K562 (cell line): ENCODE measurements at regions not wholly inside any gene's neighbourhood (a gene's known extent, or its start where the extent isn't known, plus 50 kb on each side); places are given as distances from the start of the nearest gene placed in this dataset.

Experiments used
- ATAC-seq: fragments of 200-7000 bp; cut with Tn5 transposase; 3 replicates; pipeline ENCODE4 v1.9.1; 2020; ENCODE audit warnings: moderate library complexity
- BruUV-seq: library from RNA; stranded (reverse); fragments of 400-500 nt; replicated peaks from 2 replicates; lab custom pipeline; 2021; lab: Mats Ljungman, UMichigan
- CTCF ChIA-PET: fragments of 300-600 bp; formaldehyde crosslinking; extraction: SDS; loops from one replicate; lab custom pipeline; 2021; ENCODE audit warnings: low intra/inter-chr PET ratio; lab: Yijun Ruan, JAX
- POLR2A ChIA-PET: fragments of 300-600, 350-650 bp; sonication (Branson Sonifier 250); formaldehyde crosslinking; extraction: SDS; loops from one replicate; lab custom pipeline; 2021; ENCODE audit warnings: antibody characterized with exemption, inconsistent platforms; lab: Yijun Ruan, JAX
- DNase-seq, 4 experiments: peaks; one replicate each; pipeline versions ENCODE4 v3.0.0 to v3.0.0-alpha.2; 2011 to 2018; ENCODE audit warnings: low spot score in 3 of 4, mixed read lengths in 3 of 4; ENCODE audit errors: extremely low read depth in 1 of 4
- FAIRE-seq: peaks from 2 replicates; lab custom pipeline; 2011; peaks lifted over from hg19 to GRCh38; lab: Jason Lieb, UNC
- H2AFZ ChIP-seq: 2 replicates; pipeline ENCODE4 v1.6.0; 2011; ENCODE audit warnings: low read depth, low read length, control low read depth, inconsistent platforms
- H3K27ac ChIP-seq: fragments of 200-600 bp; 3 replicates; pipeline ENCODE4 v1.8.0; 2011; ENCODE audit warnings: low read depth, mild to moderate bottlenecking, control low read depth, inconsistent platforms, low read length, moderate library complexity, mixed read lengths; ENCODE audit errors: extremely low read depth
- H3K27me3 ChIP-seq, 2 experiments: fragments of 300-600 bp in 1 of 2; 2 replicates in 1 of 2; 3 replicates in 1 of 2; pipeline versions ENCODE4 v1.6.0 to v1.8.0; 2011; ENCODE audit warnings: inconsistent platforms in 2 of 2, low read length in 2 of 2, mild to moderate bottlenecking in 1 of 2, mixed read lengths in 1 of 2, moderate library complexity in 1 of 2; ENCODE audit not compliant: control insufficient read depth in 2 of 2, insufficient read depth in 2 of 2
- H3K36me3 ChIP-seq: fragments of 300-600 bp; 3 replicates; pipeline ENCODE4 v1.8.0; 2011; ENCODE audit warnings: mild to moderate bottlenecking, low read length, inconsistent platforms; ENCODE audit not compliant: control insufficient read depth, insufficient read depth
- H3K4me1 ChIP-seq, 2 experiments: fragments of 200-600 bp in 1 of 2; replicated peaks in 1 of 2; 2 replicates in 1 of 2; 3 replicates in 1 of 2; pipeline versions ENCODE4 v1.5.1 to v1.8.0; 2011; ENCODE audit warnings: inconsistent platforms in 2 of 2, low read length in 2 of 2, mild to moderate bottlenecking in 1 of 2, mixed read lengths in 1 of 2, moderate library complexity in 1 of 2; ENCODE audit not compliant: control insufficient read depth in 2 of 2, insufficient read depth in 2 of 2
- H3K4me2 ChIP-seq: 2 replicates; pipeline ENCODE4 v1.6.1; 2011; ENCODE audit warnings: low read length, control low read depth, inconsistent platforms, mixed read lengths; ENCODE audit not compliant: insufficient read depth
- H3K4me3 ChIP-seq: fragments of 200-600 bp; sonication (generic), shearing (Covaris generic); 2 replicates; pipeline ENCODE4 v1.5.1; 2016; ENCODE audit warnings: control low read depth, inconsistent platforms
- H3K79me2 ChIP-seq: fragments of 200-600 bp; 3 replicates; pipeline ENCODE4 v1.8.0; 2011; ENCODE audit warnings: low read length, inconsistent platforms; ENCODE audit not compliant: control insufficient read depth, insufficient read depth
- H3K9ac ChIP-seq, 2 experiments: 2 replicates each; pipeline versions ENCODE4 v1.6.0 to v1.6.1; 2011; ENCODE audit warnings: low read depth in 2 of 2, low read length in 2 of 2, control low read depth in 1 of 2, inconsistent platforms in 1 of 2, mild to moderate bottlenecking in 1 of 2, mixed read lengths in 1 of 2; ENCODE audit not compliant: insufficient read depth in 1 of 2
- H3K9me1 ChIP-seq: one replicate; pipeline ENCODE4 v1.6.0; 2011; ENCODE audit warnings: inconsistent platforms, mild to moderate bottlenecking, low read length, moderate library complexity; ENCODE audit not compliant: control insufficient read depth, insufficient read depth
- H3K9me3 ChIP-seq: replicated peaks from 2 replicates; pipeline ENCODE4 v1.5.1; 2011; ENCODE audit warnings: low read depth, low read length, inconsistent platforms; ENCODE audit not compliant: control insufficient read depth, insufficient read depth
- H4K20me1 ChIP-seq: replicated peaks from 2 replicates; pipeline ENCODE4 v1.6.1; 2011; ENCODE audit warnings: low read length, inconsistent platforms, mixed read lengths; ENCODE audit not compliant: control insufficient read depth, insufficient read depth
- BRCA1 ChIP-seq, 2 experiments: fragments of 450-650 bp in 1 of 2; sonication (generic) in 1 of 2; formaldehyde crosslinking in 1 of 2; IDR thresholded peaks; 2 replicates each; pipeline versions ENCODE4 v1.5.0 to v1.6.1; 2017 to 2020; ENCODE audit warnings: mild to moderate bottlenecking in 1 of 2, missing genetic modification reagents in 1 of 2
- E2F5 ChIP-seq: sonication (generic); formaldehyde crosslinking; IDR thresholded peaks from 2 replicates; pipeline ENCODE4 v1.8.0; 2022; ENCODE audit warnings: mild to moderate bottlenecking, missing genetic modification reagents
- EHMT2 ChIP-seq: fragments of 450-650 bp; IDR thresholded peaks from 2 replicates; pipeline ENCODE4 v1.6.1; 2018; ENCODE audit warnings: antibody characterized with exemption
- HIVEP1 ChIP-seq: fragments of 250-450 bp; sonication (Bioruptor Pico); IDR thresholded peaks from 2 replicates; pipeline ENCODE4 v1.4.0; 2020; ENCODE audit warnings: mild to moderate bottlenecking
- KDM5B ChIP-seq: fragments of 200-600 bp; sonication (generic); IDR thresholded peaks from 2 replicates; pipeline ENCODE4 v1.6.1; 2012; ENCODE audit warnings: low read depth, mild to moderate bottlenecking, moderate library complexity, low read length, control low read depth, inconsistent platforms; ENCODE audit not compliant: insufficient replicate concordance
- NEUROD1 ChIP-seq: fragments of 150-350 bp; IDR thresholded peaks from 2 replicates; pipeline ENCODE4 v1.6.1; 2014; ENCODE audit warnings: borderline replicate concordance, low read length, low read depth; ENCODE audit not compliant: partially characterized antibody
- NFATC3 ChIP-seq: fragments of 450-650 bp; IDR thresholded peaks from 2 replicates; pipeline ENCODE4 v1.6.1; 2017; ENCODE audit warnings: mild to moderate bottlenecking
- RAD21 ChIP-seq, 2 experiments: fragments of 250-450 bp in 1 of 2; fragments of 450-650 bp in 1 of 2; sonication (Bioruptor Pico) in 1 of 2; formaldehyde crosslinking in 1 of 2; IDR thresholded peaks in 1 of 2; conservative IDR thresholded peaks in 1 of 2; 2 replicates each; pipeline versions ENCODE4 v1.4.0 to v1.8.0; 2020 to 2022; ENCODE audit warnings: mild to moderate bottlenecking in 2 of 2, moderate library complexity in 1 of 2
- RFX1 ChIP-seq: fragments of 450-650 bp; IDR thresholded peaks from 2 replicates; pipeline ENCODE4 v1.6.1; 2016; ENCODE audit warnings: mild to moderate bottlenecking, moderate library complexity
- SUPT5H ChIP-seq: fragments of 450-650 bp; IDR thresholded peaks from 2 replicates; pipeline ENCODE4 v1.6.1; 2016
- TBP ChIP-seq: optimal IDR thresholded peaks from 2 replicates; pipeline ENCODE3; 2011; ENCODE audit warnings: low read depth, low read length, improper control_type of control experiment
- ZBTB9 ChIP-seq: fragments of 450-650 bp; formaldehyde crosslinking; IDR thresholded peaks from 2 replicates; pipeline ENCODE4 v1.4.0; 2020; ENCODE audit warnings: mild to moderate bottlenecking, moderate library complexity
- ZEB2 ChIP-seq: fragments of 450-650 bp; IDR thresholded peaks from 2 replicates; pipeline ENCODE4 v1.6.1; 2016
- ZNF354B ChIP-seq: fragments of 250-450 bp; sonication (Bioruptor Pico); IDR thresholded peaks from 2 replicates; pipeline ENCODE4 v1.4.0; 2020
- ZNF77 ChIP-seq: fragments of 250-450 bp; sonication (Bioruptor Pico); IDR thresholded peaks from 2 replicates; pipeline ENCODE4 v1.5.0; 2020
- ZZZ3 ChIP-seq: fragments of 450-650 bp; IDR thresholded peaks from 2 replicates; pipeline ENCODE4 v1.6.1; 2016; ENCODE audit warnings: antibody characterized with exemption, mild to moderate bottlenecking, moderate library complexity
- WGBS: fragments of 100-300 bp; shearing (Covaris generic); methylation state at CpG from one replicate; pipeline ENCODE4 v1.1.6; 2016; ENCODE audit warnings: low coverage, mixed read lengths; ENCODE audit not compliant: insufficient coverage; ENCODE audit errors: missing lambda C conversion rate; 5-methylcytosine and 5-hydroxymethylcytosine counted together
- in situ Hi-C: fragments of 300-500 bp; cut with MboI; formaldehyde crosslinking; loops from 4 replicates; pipeline ENCODE4 v1.15.0; 2018; ENCODE audit warnings: inconsistent platforms, mixed read lengths
- intact Hi-C: fragments of 100-400 bp; cut with micrococcal nuclease; formaldehyde crosslinking; loops from 2 replicates; pipeline ENCODE4 v1.14.2; 2022

GRCh38 chr5:158378931-158379330 lies 520.0 kb upstream of the CLINT1 start:
- H3K36me3 ChIP-seq: no peaks in the 10 kb centered on the region
- WGBS: 2% methylated on average over 4 of the region's 4 CpGs
- DNase-seq: no peak
- no peak overlapping the region for H3K27ac ChIP-seq
- H3K4me1 ChIP-seq: no peaks in the 10 kb centered on the region
- no peak overlapping the region for H3K4me3 ChIP-seq
- H3K79me2 ChIP-seq: no peaks in the 10 kb centered on the region
- no peaks in the 10 kb centered on the region for H3K27me3 ChIP-seq
- no peak overlapping the region for H2AFZ ChIP-seq
- no peak overlapping the region for H3K4me2 ChIP-seq
- in situ Hi-C loops (no loop called here), intact Hi-C loops (no loop called here)
- FAIRE-seq: no peak
- no peak overlapping the region for H3K9ac ChIP-seq
- ATAC-seq: no peak
- TF ChIP-seq BRCA1 (IDR thresholded peaks at IDR 0.05) (no peak), BRCA1 (CRISPR knock-in tag; IDR thresholded peaks at IDR 0.05) (no peak), EHMT2 (no peak), E2F5 (no peak), RFX1 (no peak), ZNF77 (CRISPR knock-in tag) (no peak), ZZZ3 (no peak), SUPT5H (no peak)
- H4K20me1 ChIP-seq: no peaks in the 10 kb centered on the region
- H3K9me3 ChIP-seq: no peaks in the 10 kb centered on the region; the same call in 1 of the 2 replicates
- ChIA-PET POLR2A (no interaction called here), CTCF (no interaction called here)
- no TSS peak for BruUV-seq
- no peaks in the 10 kb centered on the region for H3K9me1 ChIP-seq

- Histone ChIP-seq H4K20me1 (no peaks in the 10 kb centered on the region), H3K36me3 (no peaks in the 10 kb centered on the region), H3K9ac (no peak overlapping the region), H3K9me1 (no peaks in the 10 kb centered on the region), H3K9me3 (no peaks in the 10 kb centered on the region), H3K79me2 (no peaks in the 10 kb centered on the region), H3K4me1 (no peaks in the 10 kb centered on the region), H3K4me3 (no peak overlapping the region), H3K27ac (no peak overlapping the region), H3K27me3 (no peaks in the 10 kb centered on the region), H3K4me2 (no peak overlapping the region), H2AFZ (no peak overlapping the region)
- intact Hi-C loops (no loop called here), in situ Hi-C loops (no loop called here)
- ATAC-seq: no peak
- POLR2A ChIA-PET: no interaction called here
- CTCF ChIA-PET: no interaction called here
- no TSS peak for BruUV-seq
- FAIRE-seq: no peak
- DNase-seq: no peak
- TF ChIP-seq NFATC3: no peak
- TF ChIP-seq ZBTB9 (CRISPR knock-in tag): no peak
- TF ChIP-seq ZNF354B (CRISPR knock-in tag): no peak
- no peak for TF ChIP-seq ZEB2
- TF ChIP-seq HIVEP1 (CRISPR knock-in tag): no peak
- no peak for TF ChIP-seq NEUROD1
- TF ChIP-seq TBP: no peak
- no peak for TF ChIP-seq RAD21 (CRISPR knock-in tag; conservative IDR thresholded peaks at IDR 0.05 in 1 of 2, IDR thresholded peaks at IDR 0.05 in 1 of 2)
- no peak for TF ChIP-seq KDM5B
Measured at GRCh38 chr5:158376679-158377078, 517.7 kb upstream of the CLINT1 start.
